H4 (cell line): ENCODE measurements at regions not wholly inside any gene's neighbourhood (a gene's known extent, or its start where the extent isn't known, plus 50 kb on each side); places are given as distances from the start of the nearest gene placed in this dataset.

ENCODE experiments used
- DNase-seq: peaks from one replicate; pipeline ENCODE4 v3.0.0-alpha.2; 2015; ENCODE audit warnings: low spot score

DNA sequence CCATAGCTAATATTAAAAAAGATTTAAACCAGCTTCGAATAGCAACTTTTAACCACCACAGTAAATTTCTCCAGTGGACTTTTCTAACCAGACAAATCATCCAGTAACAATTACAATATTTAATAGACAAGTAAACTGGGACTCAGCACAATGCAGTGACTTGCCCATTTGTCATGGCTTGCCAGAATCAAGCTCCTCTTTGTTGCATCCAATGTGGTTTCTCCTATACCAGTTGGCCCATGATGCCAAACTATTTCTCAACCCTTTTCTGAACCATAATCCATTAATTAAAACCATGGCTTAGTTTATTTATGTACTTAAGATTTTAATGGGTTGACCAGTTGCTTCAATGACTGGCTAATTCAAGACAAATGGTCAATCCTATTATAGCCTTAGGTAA lies 64.4 kb downstream of the DIO2 start:
- DNase-seq = no peak

GRCh38 chr14:80136358-80136757 lies 74.9 kb downstream of the DIO2 start:
- DNase-seq = peak; percentile 31

DNA sequence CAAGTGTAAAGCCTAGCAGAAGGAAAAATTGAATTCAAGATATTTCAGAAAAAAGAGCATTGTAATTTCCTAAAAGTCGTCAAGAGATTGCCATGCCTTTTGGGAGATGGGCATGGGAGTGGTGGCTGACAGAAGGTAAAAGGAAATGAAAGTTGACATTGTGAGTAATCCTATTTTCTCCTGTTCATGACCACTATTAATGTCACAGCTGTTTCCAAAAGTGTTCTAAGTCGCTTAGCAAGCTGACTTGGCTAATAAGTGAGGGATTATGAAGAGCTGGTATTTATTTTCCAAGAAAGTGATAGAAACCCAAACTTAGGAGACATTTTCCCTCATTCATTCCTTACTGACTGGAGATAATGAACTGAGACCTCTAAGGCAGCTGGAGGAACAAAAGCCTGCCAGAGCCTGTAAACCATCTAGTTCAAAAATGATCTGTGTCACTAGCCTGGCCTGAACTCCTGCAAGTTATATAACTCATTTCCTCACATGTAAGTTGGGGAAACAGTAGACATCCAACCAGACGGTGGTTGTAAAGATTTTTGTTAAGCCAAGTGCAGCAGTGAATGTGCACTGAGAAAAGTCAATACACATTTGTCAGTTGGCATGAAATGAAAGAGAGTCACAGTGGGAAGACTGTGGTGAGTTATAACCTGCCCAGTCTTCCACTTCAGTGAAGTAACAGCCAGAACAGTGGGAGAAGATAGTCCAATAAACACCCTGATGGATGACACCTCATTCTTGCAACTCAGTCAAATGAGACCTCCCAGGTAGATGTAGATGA lies 75.8 kb downstream of the DIO2 start:
- DNase-seq = no peak

DNA sequence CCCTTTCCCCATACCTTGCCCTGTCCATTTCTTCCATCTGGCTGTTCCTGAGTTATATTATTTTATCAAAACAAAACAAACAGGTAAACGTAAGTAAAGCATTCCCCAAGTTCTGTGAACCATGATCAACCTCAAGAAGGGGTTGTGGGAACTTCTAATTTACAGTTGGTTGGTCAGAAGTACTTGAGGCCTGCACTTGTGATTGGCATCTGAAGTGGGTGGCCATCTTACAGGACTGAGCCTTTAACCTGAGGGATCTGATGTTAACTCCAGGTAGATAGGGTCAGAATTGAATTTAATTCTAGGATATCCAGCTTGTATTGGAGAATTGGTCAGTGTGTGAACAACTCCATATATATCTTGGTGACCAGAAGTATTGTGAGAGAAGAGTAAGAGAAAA lies 77.0 kb downstream of the DIO2 start:
- no peak for DNase-seq

GRCh38 chr14:80133457-80133856 lies 77.8 kb downstream of the DIO2 start:
- DNase-seq = no peak

- DNase-seq = no peak
Measured at GRCh38 chr14:80127466-80127865, 83.8 kb downstream of the DIO2 start.

- no peak for DNase-seq
Measured at GRCh38 chr14:80124794-80125193, 86.5 kb downstream of the DIO2 start.

GRCh38 chr14:80117876-80118275 lies 93.4 kb downstream of the DIO2 start:
- DNase-seq = no peak

- no peak for DNase-seq
Measured at GRCh38 chr14:80116157-80116556, 95.1 kb downstream of the DIO2 start.

GRCh38 chr14:80110721-80111120 lies 100.6 kb downstream of the DIO2 start:
- DNase-seq = no peak

GRCh38 chr14:80109055-80109454 lies 102.2 kb downstream of the DIO2 start:
- no peak for DNase-seq

DNA sequence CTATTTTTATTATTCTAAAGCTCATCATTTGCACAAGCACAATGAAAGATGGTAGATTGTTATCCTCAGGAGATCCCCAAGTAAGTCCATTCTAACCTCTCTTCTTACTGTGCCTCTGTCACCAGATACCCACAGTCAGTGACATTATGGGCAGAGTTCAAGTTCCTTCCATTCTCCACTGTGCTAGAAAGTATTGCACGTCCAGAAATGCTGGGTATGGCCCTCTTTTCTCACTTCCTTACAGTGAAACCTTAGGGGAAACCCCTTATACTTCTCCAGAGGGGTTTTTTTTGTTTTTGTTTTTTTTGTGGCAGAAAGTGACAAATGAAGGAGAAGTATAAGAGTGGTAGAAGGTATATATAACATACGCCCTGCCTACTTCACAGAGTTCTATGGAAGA lies 102.9 kb downstream of the DIO2 start:
- DNase-seq = no peak

GRCh38 chr14:80105488-80105994 lies 105.8 kb downstream of the DIO2 start:
- DNase-seq = no peak

DNA sequence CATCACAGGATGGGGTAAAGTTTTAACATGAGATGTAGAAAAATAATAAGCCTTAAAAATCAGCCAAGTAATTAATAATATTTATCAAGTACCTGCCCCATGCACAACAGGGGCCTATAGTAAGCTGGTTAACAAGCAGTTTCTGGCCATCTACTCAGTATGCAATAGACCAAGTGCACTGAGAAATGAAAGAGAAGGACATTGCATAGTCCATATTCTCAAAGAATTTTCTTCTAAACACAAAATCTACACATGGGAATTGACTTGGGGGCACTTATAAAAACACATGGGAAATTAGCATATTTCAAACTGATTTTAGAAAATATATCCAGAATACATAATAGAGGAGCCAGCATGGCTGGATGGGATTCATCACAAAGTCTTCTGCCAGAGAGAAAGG lies 109.5 kb downstream of the DIO2 start:
- DNase-seq = no peak

- no peak for DNase-seq
Measured at GRCh38 chr14:80100681-80101080, 110.6 kb downstream of the DIO2 start.

GRCh38 chr14:80095623-80096022 lies 115.7 kb downstream of the DIO2 start:
- DNase-seq = no peak

GRCh38 chr14:80087411-80087810 lies 123.9 kb downstream of the DIO2 start:
- no peak for DNase-seq

- no peak for DNase-seq
Measured at GRCh38 chr14:80084196-80084595, 127.1 kb downstream of the DIO2 start.

GRCh38 chr14:80080601-80081000 lies 130.7 kb downstream of the DIO2 start:
- no peak for DNase-seq

- DNase-seq = no peak
Measured at GRCh38 chr14:80078501-80078900, 132.8 kb downstream of the DIO2 start.

- no peak for DNase-seq
Measured at GRCh38 chr14:80077262-80077661, 134.0 kb downstream of the DIO2 start.

DNA sequence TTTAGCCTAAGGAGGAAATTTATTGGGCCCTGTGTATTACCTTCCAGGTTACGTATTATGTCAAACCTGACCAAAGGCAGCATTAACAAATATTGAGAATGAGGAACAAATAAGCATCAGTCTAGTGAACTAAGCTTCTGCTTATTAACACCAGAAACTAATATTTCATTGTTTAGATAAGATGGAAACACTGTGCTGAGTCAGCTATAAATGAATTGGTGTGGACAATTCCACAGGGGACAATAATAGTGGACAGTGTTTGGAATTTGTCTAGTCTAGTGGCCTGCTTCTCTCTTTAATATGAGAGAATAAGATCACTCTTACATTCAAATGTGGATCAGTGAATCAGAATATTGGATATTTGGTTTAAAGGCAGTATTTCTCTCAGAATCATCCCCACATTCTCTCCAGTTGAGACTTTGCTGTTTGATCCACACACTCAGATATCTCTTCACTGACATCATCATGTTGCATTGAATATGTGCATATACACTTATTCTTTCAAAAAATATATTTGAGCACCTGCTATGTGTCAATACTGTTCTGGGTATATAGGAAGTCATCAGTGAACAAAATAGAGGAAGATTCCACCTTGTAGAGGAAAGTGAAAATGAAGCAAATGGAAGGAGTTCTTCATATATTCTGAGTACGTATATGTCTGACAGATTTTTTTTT lies 136.3 kb downstream of the DIO2 start:
- DNase-seq = no peak

- DNase-seq = no peak
Measured at GRCh38 chr14:80059041-80059440, 152.3 kb downstream of the DIO2 start.

- no peak for DNase-seq
Measured at GRCh38 chr14:80056497-80056801, 154.9 kb downstream of the DIO2 start.
